Ascending aorta (tissue), 2 donors: ENCODE measurements at regions not wholly inside any gene's neighbourhood (a gene's known extent, or its start where the extent isn't known, plus 50 kb on each side); places are given as distances from the start of the nearest gene placed in this dataset.
"Not testable (repeated sequence)": the region's sequence is repeated elsewhere in the genome, so short reads cannot be mapped to it uniquely, and the experiment has no call there.

Experiments used
- DNase-seq, 2 donors: peaks; one replicate each; pipeline ENCODE4 v3.0.0-alpha.2; 2019; ENCODE audit warnings: low spot score in 2 of 2
- H3K27ac ChIP-seq, 2 donors: fragments of 200-600 bp; sonication (generic); one replicate each; pipeline ENCODE4 v1.5.1; 2016 to 2017; ENCODE audit warnings: mild to moderate bottlenecking in 1 of 2
- H3K27me3 ChIP-seq: fragments of 200-600 bp; sonication (generic); one replicate; pipeline ENCODE4 v1.5.1; 2017
- H3K36me3 ChIP-seq, 2 donors: fragments of 200-600 bp; sonication (generic); one replicate each; pipeline ENCODE4 v1.5.1; 2016
- H3K4me1 ChIP-seq, 2 donors: fragments of 200-600 bp; sonication (generic); one replicate each; pipeline ENCODE4 v1.5.1; 2016 to 2017; ENCODE audit warnings: mild to moderate bottlenecking in 1 of 2
- H3K4me3 ChIP-seq, 2 donors: fragments of 200-600 bp; sonication (generic); one replicate each; pipeline ENCODE4 v1.5.1; 2016 to 2017; ENCODE audit warnings: mild to moderate bottlenecking in 1 of 2
- H3K9me3 ChIP-seq, 2 donors: fragments of 200-600 bp; sonication (generic); one replicate each; pipeline ENCODE4 v1.5.1; 2016
- intact Hi-C: fragments of 100-400 bp; cut with DNase I; formaldehyde crosslinking; loops from one replicate; pipeline ENCODE4 v1.15.1; 2023
- TF ChIP-seq, protein P1 (sequence below), 3 experiments: fragments of 200-600 bp in 2 of 3; fragments of 450-650 bp in 1 of 3; sonication (generic) in 2 of 3; IDR thresholded peaks; one replicate each; pipeline ENCODE4 v1.5.1; 2016 to 2019; ENCODE audit warnings: antibody characterized with exemption in 3 of 3, mild to moderate bottlenecking in 1 of 3, moderate library complexity in 1 of 3

DNA sequence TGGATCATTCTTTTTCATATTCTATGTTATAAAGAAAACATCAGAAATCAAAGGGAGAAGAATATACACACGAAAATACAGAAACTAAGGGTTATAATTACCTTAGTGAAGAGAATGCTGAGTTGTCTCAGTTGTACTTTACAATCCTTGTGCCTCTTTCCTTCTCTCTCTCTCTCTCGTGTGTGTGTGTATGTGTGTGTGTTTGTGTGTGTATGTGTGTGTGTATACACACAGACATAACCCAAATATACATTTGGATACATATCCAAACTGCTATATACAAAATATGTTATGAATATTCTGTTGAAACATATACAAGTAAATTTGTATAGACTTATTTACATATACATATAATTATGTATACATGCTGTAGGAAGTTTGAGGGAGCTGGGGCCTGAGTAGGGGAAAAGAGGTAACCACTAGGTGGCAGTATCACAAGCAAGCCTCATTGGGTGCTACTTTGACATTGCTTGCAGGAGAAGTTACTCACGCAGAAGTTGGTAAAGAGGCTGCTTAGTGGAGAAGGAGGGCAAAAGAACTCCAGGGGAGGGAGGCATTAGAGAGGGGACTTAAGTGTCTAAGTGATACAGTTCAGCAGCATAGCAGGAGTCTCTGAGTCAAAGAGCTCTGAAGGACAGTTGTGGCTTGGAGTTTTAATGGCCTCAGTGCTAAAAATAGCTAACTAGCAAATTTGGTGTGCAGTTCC lies 465.1 kb upstream of the PCDH20 start:
- DNase-seq = no peak
- H3K27ac ChIP-seq = no peak overlapping the region
- H3K27me3 ChIP-seq = no peaks in the 10 kb centered on the region
- TF ChIP-seq, protein P1, sequence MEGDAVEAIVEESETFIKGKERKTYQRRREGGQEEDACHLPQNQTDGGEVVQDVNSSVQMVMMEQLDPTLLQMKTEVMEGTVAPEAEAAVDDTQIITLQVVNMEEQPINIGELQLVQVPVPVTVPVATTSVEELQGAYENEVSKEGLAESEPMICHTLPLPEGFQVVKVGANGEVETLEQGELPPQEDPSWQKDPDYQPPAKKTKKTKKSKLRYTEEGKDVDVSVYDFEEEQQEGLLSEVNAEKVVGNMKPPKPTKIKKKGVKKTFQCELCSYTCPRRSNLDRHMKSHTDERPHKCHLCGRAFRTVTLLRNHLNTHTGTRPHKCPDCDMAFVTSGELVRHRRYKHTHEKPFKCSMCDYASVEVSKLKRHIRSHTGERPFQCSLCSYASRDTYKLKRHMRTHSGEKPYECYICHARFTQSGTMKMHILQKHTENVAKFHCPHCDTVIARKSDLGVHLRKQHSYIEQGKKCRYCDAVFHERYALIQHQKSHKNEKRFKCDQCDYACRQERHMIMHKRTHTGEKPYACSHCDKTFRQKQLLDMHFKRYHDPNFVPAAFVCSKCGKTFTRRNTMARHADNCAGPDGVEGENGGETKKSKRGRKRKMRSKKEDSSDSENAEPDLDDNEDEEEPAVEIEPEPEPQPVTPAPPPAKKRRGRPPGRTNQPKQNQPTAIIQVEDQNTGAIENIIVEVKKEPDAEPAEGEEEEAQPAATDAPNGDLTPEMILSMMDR (IDR thresholded peaks at IDR 0.05) = no peak
- no peak overlapping the region for H3K4me3 ChIP-seq
- intact Hi-C loops = no loop called here
- H3K36me3 ChIP-seq = no peaks in the 10 kb centered on the region
- H3K9me3 ChIP-seq = no peaks in the 10 kb centered on the region
- no peaks in the 10 kb centered on the region for H3K4me1 ChIP-seq

DNA sequence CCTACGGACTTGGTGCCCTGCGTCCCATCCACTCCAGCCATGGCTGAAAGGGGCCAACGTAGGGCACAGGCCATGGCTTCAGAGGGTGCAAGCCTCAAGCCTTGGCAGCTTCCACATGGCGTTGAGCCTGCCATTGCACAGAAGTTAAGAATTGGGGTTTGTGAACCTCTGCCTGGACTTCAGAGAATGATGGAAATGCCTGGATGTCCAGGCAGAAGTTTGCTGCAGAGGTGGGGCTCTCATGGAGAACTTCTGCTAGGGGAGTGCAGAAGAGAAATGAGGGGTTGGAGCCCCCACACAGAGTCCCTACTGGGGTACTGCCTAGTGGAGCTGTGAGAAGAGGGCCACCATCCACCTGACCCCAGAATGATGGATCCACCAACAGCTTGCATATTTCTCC lies 462.9 kb upstream of the PCDH20 start:
- H3K27me3 ChIP-seq, DNase-seq, H3K36me3 ChIP-seq, H3K4me3 ChIP-seq, H3K9me3 ChIP-seq, H3K4me1 ChIP-seq, H3K27ac ChIP-seq, intact Hi-C loops: not testable (repeated sequence)

DNA sequence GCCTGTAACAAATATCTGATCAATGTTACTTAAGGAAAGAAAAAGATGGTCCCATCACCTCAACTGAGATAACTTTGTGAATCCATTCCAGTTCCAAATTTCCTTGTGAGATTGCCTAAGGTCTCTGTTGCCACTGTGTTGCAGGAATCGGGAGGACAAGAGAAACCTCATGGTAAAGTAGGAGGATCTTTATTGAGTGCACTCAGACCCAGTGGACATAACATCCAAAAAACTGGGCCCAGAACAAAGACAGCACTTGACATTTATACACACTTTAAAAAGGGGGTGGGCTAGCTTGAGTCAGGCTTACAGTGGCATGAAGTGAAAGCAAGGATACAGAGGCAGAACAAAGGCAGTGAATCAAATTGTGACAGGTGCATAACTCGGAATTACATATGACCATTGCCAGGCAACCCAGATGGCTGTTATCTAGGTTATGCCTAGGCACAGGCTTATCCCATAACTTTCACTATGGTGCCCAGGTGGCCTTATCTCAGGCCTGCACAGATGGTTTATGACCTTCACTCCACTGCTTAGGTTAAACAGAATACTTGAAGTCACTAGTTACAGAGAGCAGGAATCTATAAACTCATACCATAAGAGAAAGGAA lies 459.4 kb upstream of the PCDH20 start:
- Histone ChIP-seq H3K9me3 (no peaks in the 10 kb centered on the region), H3K27me3 (no peaks in the 10 kb centered on the region), H3K4me3 (no peak overlapping the region), H3K4me1 (no peaks in the 10 kb centered on the region), H3K27ac (no peak overlapping the region), H3K36me3 (no peaks in the 10 kb centered on the region)
- DNase-seq = no peak
- TF ChIP-seq, protein P1 (IDR thresholded peaks at IDR 0.05) = no peak
- intact Hi-C loops = no loop called here

DNA sequence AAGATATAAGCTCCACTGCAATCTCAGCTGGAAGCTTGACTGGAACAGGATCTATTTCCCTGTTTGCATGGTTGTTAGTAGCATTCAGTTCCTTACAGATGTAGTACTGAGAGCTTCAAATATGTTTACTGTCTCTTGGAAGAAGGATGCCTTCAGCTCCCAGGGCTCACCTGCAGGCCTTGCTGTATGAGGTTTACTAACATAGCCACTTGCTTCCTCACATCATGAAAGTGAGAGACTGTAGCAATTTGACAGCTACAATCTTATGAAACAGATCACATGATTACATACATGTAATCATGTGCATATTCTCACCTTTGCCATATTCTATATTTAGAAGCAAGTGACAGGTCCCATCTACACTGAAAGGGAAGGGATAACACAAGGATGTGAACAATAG lies 458.1 kb upstream of the PCDH20 start:
- H3K27ac ChIP-seq = no peak overlapping the region
- H3K4me1 ChIP-seq = no peaks in the 10 kb centered on the region
- DNase-seq = no peak
- TF ChIP-seq, protein P1 (IDR thresholded peaks at IDR 0.05) = no peak
- no peaks in the 10 kb centered on the region for H3K9me3 ChIP-seq
- no peaks in the 10 kb centered on the region for H3K36me3 ChIP-seq
- no peak overlapping the region for H3K4me3 ChIP-seq
- H3K27me3 ChIP-seq = no peaks in the 10 kb centered on the region
- intact Hi-C loops = no loop called here

DNA sequence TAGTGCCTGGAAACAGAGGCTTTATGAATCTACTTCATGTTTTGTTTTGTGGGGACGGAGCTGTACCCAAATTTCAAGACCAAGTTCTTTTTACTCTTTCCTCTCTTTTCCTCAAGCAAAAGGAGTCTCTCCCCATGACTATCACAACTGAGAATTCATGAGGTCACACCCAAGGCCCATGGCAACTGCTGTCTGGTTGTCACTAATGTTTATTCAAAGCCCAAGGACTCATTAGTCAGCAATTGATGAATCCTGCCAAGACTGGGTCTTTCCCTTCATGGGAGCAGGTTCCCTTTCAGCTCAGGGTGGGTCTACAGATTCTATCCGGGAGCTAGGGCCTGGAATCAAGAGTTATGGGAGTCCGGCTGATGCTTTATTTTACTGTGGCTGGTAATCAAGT lies 441.5 kb upstream of the PCDH20 start:
- TF ChIP-seq, protein P1 (IDR thresholded peaks at IDR 0.05) = no peak
- Histone ChIP-seq H3K4me3 (no peak overlapping the region), H3K4me1 (no peaks in the 10 kb centered on the region), H3K27ac (no peak overlapping the region), H3K27me3 (no peaks in the 10 kb centered on the region), H3K9me3 (no peaks in the 10 kb centered on the region), H3K36me3 (no peaks in the 10 kb centered on the region)
- DNase-seq = no peak
- intact Hi-C loops = no loop called here

DNA sequence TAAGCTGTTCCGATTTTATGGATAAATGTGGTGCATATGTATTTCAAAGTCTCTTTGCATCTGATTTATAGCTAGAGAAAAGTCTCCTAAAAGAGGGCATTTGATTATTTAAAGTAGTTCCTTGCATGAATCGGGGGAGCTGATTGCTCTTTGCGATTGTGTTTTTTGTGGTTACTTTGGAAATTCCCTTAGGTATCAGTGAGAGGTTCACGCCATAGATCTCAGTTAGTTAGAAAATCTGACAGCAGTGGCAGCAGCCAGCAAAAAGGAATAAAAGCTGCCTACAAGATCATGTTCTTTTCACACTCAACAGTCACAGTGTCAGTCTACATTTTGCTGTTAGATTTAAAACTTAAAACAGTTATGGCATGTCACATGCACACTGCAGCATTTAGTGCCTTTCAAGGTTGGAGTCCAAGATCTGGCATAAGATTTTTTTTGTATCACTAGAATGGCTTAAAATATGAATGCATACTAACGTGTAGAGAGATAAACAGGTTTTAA lies 436.5 kb upstream of the PCDH20 start:
- H3K27ac ChIP-seq = no peak overlapping the region
- no peaks in the 10 kb centered on the region for H3K36me3 ChIP-seq
- DNase-seq = no peak
- intact Hi-C loops = no loop called here
- H3K27me3 ChIP-seq = no peaks in the 10 kb centered on the region
- no peak overlapping the region for H3K4me3 ChIP-seq
- no peaks in the 10 kb centered on the region for H3K4me1 ChIP-seq
- H3K9me3 ChIP-seq = no peaks in the 10 kb centered on the region
- TF ChIP-seq, protein P1 (IDR thresholded peaks at IDR 0.05) = no peak
